T-helper 2 cell (primary cell): ENCODE measurements at regions not wholly inside any gene's neighbourhood (a gene's known extent, or its start where the extent isn't known, plus 50 kb on each side); places are given as distances from the start of the nearest gene placed in this dataset.
"Not testable (repeated sequence)": the region's sequence is repeated elsewhere in the genome, so short reads cannot be mapped to it uniquely, and the experiment has no call there.

Experiments
- DNase-seq, 5 experiments: peaks; one replicate each; pipeline versions ENCODE4 v3.0.0 to v3.0.0-alpha.2; 2012 to 2022

DNA sequence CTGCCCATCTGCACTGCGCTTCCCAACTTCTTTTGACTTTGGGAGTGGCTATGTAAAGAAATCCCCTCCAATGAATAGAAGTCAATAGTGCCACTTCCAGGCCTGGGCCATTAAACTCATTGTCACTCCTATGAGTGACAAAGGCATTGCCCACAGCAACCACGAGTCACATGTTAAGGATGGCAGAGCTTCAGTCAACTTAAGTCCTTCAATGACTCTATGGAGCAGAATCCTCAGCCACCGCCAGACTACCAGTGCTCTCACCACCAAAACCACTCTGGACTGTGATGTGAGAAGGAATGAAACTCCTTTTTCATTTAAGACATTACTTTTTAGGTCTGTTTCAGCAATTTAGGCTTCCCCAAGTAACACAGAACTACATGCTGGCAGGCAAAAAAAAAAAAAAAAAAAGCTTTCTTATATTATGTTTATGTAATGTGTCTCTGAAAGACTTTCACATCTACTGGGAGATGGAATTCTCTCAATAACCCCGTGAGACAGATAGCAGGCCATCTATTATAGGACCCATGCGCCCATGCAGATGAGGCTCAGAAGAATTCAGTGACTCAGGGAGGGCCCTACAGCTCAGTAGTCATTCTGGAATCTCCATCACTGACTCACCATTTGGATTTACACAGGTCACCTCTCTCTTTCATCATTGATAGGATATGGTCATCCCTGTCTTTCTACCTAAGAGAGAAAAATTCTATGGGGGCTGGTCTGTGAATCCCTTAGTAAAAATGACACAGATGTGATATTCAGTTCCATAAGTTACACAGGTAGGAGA is 180.5 kb downstream of the CEMIP2 start:
- DNase-seq, result peak in 1 of 5 experiments; percentile 14

DNA sequence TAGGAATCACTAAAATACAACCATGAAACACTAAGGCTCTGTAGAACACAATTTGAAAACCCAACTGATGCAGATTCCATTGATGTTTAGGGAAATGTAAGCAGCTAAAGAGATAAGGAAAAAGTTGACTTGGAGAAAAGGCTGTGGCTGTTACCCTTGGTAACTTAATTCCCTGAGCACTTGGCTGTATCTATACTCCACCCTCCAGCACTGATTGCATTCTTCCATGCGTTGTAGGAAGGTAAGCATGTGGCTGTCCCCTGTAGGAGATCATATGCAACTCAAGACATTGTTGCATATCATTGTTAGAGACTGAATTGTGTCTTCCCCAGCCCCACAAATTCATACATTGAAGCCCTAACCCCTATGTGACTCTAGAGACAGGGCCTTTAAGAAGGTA is 184.5 kb downstream of the CEMIP2 start:
- DNase-seq, result no peak

DNA sequence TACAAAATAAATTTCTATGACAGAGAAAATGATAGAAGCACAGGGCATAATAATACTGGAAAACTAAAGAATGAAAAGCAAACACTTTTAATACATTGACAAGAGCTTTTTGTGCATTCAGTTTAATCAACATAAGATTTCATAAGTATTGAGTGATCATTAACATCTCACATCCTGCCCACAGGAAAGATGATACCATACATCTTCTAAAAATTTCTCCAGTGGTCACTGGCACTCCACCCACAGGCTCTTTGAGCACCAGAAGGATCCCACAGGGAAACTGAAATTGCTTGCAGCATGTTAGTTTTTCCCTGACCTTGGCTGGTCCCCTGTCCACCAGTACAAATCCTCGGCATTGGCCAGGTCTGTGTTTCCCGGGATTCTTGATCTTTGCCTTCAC is 186.0 kb downstream of the CEMIP2 start:
- DNase-seq, result no peak

DNA sequence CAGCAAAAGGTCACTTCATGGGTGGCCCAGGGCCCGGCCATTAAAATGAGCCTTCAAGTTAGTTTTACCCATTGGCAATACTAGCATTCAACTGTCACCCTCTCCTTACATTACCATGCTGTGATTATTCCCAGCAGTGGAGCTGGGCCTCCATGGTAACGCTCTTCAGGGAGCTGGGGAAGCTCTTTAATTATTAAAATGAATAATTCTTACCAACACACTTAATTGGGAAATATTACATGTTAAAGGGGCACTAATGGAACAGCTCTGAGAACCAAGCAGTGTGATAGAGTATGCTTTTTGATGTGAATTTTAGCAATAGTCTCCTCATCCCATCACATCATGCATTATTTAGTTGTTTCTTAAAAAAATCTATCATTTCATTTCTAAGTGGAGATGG is 187.2 kb downstream of the CEMIP2 start:
- no peak for DNase-seq

DNA sequence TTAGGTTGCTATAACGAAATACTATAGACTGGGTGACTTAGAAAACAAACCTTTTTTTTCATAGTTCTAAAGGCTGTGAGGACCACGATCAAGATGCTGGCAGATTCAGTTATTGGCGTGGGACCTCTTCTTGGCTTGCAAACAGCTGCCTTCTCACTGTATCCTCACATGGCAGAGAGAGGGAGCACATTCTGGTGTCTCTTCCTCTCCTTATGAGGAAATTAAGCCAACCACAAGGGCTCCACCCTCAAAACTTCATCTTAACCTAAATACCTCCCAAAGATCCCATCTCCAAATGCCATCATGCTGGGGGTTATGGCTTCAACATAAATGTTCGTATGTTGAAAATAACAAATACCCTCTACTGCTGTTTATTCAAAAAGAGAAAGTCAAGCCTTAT is 197.1 kb downstream of the CEMIP2 start:
- DNase-seq, result no peak

DNA sequence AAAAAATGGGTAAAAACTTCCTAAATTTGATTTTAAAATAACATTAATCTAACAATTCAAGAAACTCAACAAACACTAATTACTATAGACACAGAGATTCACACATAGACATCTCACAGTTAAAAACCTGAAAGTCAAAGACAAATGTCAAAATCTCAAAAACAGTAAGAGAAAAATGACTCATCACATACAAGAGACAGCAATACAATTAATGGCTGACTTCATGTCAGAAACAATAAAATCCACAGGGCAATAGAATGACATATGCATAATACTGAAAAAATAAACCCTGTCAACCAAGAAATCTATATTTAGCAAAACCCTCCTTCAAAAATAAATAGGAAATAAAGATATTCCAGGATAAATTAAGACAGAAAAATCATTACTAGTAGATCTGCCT is 200.4 kb downstream of the CEMIP2 start:
- DNase-seq, result no peak

DNA sequence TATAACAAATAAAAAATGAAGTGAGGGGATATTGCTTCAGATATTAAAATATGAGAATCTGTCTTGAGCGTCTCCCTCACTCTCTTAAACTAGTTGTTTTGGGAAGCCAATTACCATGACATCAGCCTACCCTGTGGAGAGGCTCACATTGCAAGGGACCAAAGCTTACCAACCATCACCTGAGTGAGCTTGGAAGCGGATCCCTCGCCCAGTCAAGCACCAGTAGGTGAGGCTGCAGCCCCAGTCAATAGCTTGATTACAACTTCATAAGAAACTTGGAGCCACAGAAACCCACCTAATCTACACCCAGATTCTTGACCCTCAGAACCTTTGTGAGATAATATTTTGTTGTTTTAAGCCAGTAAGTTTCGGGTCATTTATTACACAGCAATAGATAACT is 206.2 kb downstream of the CEMIP2 start:
- DNase-seq, result no peak

DNA sequence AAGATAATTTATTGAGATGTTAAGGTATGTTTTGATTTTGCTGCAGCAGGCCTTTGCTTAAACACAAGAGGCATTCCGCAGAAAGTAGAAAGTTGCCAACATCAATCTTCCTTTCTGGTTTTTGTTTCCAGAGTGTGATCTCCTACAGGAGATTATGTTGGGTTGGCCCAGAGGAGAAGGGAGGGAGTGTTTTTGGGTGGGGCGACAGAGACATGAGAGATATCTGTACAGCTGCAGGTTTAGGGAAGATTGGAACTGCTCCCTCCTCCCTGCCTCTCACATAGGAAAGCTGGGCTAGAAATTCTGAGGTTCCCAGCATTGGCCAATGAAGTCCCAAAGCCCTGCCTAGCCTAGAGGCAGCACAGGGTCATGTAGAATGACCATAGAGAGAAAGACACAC is 211.0 kb downstream of the CEMIP2 start:
- no peak for DNase-seq

DNA sequence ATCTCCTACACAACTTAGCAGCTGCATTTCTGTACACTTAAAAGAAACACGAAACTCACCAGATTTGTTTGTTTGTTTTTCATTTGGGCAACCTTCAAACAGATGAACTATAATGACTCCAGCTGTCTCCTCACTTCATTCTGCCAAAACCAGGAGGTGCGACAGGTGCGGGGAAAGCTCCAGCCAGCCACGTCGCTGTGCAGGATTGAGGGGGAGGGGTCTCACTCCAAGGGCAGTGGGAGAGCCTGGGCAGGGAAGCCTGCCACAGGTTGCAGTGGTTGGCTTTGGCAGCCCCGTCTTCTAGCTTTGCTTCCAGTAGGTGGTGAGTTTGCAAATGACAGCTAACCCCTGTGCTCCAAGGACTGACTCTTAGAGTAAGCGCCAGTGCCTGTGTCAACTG is 215.8 kb downstream of the CEMIP2 start:
- DNase-seq, result no peak

DNA sequence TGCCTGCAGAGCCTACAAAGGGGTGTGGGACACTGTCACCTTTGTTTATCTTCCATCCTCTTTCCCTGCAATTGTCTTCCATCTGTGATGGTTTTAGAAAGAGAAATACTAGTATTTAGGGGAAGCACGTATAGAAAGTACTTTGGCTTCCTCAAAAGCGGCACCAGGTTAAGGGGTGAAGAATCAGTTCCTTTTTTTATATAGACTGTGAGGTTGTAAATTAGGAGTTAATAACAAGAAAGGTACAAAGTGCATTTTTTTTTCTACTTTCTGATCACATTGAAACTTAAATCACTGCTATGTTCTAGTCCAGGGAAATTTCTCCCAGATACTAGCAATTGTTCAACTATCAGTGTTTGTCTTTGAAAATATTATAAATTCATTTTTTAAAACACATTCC is 219.3 kb downstream of the CEMIP2 start:
- DNase-seq, result no peak

DNA sequence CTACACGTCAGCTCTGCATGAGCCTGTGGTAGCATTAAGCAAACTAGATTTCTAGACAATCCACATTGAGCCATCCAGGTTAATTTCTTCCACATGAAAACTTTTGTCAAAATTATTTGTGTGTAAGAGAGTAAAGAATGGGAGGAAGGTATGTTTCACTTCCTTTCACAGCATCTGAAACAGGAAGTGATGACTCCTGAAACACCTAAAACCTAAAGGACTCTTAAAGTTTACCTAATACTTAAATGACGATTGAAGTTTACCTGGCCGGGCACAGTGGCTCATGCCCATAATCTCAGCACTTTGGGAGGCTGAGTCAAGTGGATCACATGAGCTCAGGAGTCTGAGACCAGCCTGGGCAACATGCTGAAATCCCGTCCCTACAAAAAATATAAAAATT is 223.8 kb downstream of the CEMIP2 start:
- no peak for DNase-seq

DNA sequence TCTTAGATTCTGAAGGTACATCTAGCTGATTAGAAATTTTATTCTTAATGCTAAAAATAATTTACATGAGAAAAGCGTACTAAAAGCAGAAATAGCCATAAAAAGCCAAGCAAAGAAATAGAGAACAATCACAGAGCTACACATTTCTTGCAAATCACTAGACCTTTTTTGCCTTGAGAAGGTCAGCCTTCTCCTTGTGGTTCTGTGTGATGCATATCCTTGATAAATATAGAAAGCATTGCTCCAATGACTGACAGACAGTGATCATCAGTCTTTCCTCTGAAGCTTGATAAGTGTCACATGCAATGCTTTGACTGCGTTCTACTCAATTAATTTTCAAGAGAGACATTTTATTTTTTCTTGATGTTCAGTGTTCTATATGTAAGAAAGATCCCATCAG is 226.9 kb downstream of the CEMIP2 start:
- DNase-seq, result no peak

DNA sequence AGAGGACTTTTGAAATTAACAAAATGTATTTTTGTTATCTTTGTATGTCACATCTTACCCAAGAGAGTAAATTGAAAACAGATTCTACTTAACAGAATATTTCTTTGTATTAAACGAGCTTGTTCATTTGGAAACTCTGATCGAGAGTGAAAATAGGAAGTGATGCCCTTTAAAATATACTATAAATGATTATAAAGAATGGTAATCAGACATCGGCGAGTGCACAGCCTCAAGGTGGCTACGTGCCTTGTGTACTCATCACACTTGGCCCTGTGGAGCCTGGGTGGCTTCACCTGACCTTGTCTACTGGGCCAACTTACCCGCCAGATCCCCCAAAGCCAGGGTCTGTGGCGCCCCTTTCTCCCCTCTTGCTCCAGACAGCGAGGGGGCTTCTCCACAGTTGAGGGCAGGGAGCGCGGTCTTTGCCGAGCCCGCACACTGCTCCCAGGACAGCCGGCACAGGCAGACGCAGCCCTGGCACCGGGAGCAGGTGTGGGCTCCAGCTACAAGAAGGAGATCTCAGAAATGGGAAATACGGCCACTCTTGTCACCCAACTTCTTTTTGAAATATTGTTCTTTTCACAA is 243.2 kb downstream of the CEMIP2 start:
- DNase-seq, result no peak

DNA sequence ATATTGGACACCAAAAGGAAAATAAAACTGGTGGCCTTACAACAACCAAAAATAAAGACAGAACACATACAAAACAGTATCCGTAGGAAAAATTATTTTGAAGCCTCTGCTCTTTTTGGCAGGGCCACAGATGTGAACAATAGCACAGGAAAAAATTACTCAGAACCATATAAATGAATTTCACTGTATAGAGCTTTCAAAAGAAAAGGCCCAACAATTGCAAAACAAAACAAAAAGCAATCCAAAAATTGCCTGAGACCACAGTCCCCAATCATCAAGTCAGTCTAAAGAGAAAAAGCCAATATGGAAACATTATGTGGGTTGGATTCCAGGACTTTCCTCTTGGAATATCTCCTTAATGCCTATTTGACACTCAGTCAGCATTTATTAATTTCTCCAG is 243.8 kb downstream of the CEMIP2 start:
- no peak for DNase-seq

DNA sequence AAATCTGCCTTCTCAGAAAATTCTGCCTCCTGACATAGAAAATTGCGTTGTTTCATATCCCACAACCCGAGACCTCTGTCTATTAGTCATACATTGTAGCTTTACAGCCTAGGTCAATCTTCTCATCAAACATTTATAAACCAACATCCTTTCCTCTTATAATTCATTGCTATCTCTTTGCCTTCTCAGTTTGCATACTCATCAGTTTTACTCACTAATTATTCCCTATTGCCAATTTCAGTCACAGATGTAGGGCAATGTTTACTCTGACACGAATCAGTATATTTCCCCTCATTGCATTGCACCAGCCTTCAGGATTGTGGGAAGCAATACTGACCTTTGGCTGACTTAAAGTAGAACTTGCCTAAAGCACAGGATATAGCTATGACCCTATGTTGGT is 247.2 kb downstream of the CEMIP2 start:
- DNase-seq, result no peak

DNA sequence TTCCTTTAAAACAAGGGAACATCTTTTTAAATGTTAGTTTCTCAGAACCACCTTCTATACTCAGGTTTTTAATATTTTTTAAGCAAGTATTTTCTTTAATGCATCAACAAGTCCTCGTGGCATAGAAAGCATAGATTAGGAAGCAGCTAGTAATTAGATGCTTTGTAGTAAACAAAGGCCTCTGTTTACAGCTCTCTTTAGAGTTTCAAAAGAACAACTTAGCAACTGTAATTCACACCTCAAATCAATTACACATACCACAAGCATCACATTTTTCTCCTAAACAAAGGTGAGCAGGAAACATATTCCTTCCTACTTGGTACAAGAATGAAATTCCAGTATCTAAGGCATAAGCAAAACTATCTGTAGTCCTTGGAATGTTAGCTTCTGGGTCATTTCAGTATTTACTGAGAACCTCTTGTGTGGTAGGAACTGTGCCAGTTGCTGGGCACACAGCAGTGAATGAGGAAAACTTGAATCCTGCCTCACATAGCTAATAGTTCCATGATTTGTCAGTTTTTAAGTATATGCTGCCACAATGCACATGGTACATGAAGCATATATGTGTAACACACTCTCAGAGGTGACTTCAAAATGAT is 249.1 kb downstream of the CEMIP2 start:
- no peak for DNase-seq

DNA sequence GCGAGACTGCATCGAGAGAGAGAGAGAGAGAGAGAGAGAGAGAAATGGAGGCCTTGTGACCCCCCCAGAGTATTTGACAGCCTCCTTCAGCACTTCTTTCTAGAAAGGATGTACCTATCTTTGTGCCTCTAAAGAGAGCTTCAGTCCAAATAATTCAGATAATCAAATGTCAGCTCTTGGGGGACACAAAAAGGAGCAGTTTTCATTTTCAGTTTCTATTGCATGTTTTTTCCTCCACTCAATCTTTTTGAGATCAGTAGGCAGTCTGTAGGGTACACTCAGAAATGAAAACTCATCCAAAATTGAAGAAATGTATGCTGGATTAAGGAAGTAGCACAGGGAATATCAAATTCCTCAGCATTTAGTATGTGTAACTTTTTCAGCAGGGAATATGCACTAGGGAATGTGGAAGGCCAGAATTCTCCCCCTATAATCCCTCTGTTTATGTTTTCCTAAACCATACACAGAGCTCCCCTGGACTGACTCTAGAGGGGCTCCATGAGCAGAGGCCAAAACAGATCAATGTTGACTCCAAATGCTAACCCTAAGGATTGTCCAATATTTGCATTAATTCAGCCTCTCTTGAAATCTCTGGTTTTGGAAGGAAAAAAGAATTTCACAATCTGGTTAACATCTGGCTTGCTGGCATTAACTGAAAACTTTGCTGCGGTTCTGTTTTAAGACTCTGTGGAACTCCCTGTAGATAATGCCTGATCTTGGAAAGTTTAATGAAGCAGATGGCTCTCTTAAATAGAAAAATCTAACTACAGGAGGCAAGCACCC is 250.1 kb downstream of the CEMIP2 start:
- DNase-seq, result no peak

DNA sequence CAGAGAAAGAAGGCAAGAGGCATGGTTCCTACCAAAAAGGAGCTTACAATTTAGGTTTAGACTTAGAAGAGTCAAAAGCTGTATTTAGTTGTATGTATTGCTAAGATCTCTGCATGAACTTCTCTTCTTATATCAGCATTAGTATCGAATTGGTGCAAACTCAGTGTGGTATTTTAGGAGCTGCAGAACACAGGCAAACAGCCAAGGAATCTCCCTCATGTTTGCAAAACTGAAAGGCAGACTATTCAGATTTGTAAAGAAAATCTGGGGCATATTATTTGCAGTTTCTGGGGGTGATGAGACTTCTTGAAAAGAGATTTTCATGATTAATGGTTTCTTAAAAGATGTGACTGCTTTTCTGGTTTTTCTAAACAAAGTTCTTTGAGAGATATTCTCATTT is 252.7 kb downstream of the CEMIP2 start:
- no peak for DNase-seq

DNA sequence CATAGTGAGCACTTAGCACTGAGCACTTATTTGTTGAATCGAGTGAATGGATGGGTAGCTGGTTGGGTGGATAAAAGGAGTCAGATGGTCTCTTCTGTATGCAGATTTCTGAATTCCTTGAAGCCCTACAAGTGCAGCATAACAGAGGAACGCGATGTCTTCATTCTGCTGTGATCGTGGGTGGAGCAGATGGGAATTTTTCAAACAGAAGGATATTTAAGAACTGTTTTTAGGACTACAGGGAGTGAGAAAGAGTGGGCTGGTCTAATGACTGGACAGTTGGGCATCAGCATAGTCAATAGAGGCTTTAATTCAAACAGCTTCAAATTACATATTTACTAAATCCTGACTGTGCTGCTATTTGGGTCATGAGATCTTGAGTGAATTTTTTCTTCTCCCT is 253.2 kb downstream of the CEMIP2 start:
- DNase-seq, result no peak

DNA sequence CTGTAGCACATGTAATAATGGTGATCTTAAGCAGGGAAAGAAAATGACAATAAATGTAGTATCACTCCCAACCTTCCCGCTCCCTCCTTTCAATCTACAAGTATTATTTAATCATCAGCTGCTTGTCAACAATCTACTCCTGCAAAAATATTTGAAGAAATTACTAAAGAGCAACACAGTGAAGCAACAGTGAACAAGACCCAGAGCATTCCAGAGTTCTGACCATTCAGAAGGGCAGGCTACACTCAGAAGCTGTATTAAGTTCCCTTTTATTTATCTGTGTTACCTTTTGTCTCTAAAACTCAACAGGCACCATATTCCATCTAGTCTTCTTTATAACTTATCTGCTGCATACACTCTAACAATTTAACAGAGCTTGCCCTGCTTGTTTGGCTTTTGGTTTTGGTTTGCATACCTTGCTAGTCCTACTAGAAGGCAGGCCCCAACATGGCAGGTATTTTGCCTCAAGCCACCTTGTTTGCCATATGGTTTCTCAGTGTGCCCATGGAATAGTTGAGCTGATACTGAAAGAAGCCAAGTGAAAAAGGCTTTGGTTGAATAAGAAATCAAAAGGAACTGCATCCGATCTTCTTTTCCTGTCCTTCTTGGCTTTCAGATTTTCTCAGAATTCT is 253.9 kb downstream of the CEMIP2 start:
- DNase-seq, result no peak

DNA sequence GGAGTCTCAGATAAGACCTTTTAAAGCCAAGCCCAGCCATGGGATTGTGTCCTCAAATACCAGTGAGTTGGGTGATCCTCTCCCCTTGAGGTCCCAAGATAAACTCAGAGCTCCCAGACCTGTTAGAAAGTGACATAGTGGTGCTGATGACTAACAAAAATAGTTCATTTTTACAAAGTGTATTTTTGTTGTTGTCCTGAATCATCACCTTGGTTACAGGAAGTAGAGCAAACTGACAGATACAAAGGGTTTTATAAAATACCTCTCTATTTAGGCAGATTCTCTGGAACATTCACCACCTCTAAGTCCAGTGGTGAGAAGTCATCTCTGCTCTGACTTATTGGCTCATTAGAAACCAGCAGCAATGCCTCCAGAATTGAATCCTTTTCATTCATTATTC is 259.3 kb downstream of the CEMIP2 start:
- peak in 1 of 5 experiments; percentile 9 for DNase-seq

DNA sequence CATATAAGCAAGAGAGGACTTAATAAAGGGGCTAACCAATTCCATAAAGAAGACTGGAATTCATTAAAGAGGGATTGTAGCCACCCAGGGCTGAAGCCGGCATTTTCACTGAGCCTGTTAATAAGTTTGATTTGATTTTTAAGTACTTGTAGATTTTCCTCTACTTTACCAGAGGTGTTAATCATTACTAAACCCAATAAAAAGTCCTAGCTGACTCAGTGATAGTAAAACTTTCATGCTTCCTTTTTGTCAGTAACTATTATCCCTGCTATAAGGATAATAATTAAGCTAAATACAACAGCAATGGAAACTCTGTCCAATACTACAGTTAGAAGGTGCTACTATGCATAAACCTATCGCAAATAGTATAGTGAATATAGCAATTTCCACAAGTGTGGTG is 260.2 kb downstream of the CEMIP2 start:
- DNase-seq, result not testable (repeated sequence)

DNA sequence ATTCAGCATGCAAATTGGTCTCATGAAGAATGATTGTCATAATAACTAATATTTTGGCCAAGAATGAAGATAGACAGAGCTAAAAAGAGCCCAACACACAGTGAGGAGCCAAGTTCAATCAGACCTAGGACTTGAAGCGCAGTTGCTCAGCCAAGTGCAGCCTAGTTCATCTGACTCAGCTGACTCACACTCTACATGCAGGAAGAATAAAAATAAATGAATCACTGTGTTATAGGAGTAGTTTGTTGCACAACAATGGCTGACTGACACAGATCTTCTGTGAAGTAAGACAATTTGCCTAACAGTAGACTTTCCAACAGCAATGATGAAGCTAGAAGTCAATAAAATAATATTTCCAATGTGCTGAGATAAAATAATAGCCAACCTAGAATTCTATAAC is 261.5 kb downstream of the CEMIP2 start:
- no peak for DNase-seq
